ENCODE measurements at regions not wholly inside any gene's neighbourhood (a gene's known extent, or its start where the extent isn't known, plus 50 kb on each side); places are given as distances from the start of the nearest gene placed in this dataset.

DNA sequence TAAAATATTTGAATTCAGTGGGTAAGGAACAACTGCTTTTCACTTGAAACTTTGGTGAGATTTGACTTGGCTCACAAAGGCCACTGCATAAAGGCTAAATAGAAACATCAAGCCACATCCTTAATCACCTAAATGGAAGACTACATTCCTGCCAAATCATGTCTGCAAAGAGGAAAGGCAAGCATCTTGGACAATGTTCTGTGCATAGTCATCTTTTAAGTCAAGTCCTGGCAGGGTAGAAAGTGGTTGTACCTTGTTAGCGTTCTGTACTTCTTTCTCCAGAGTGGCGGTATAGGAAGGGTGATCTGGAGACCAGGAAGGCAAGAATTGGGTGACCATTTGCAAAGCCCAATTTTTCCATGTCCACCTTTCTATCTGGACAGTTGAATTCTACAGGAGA lies 121.4 kb upstream of the SLC14A2 start:
- DNase-seq (ENCODE audit: extremely low read depth in 1 of 11, low read depth in 9 of 11, low spot score in 4 of 11), result no peak

- DNase-seq (ENCODE audit: extremely low read depth in 1 of 11, low read depth in 9 of 11, low spot score in 4 of 11), result no peak
Measured at GRCh38 chr18:45494811-45495210, 120.5 kb upstream of the SLC14A2 start.

- no peak for DNase-seq (ENCODE audit: extremely low read depth in 1 of 11, low read depth in 9 of 11, low spot score in 4 of 11)
Measured at GRCh38 chr18:45496741-45497140, 118.5 kb upstream of the SLC14A2 start.

- no peak for DNase-seq (ENCODE audit: extremely low read depth in 1 of 11, low read depth in 9 of 11, low spot score in 4 of 11)
Measured at GRCh38 chr18:45497595-45498286, 117.5 kb upstream of the SLC14A2 start.

DNA sequence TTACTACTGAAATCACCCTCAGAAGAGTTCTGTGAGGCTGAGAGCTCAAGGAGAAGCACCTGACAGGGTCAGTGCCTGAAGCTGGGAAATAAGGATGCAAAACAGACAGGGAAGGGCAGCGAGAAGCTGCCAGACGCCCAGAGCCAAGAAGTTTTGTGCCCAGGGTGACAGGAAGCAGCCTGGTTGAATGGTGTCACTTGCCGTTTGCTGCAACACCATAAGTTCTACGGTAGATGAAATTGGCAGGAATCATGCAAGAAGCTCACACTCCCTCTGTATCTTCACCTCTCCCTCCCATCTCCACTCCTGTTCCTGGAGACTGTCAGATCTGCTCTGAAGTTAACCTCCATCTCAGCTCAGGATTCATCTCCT lies 117.0 kb upstream of the SLC14A2 start:
- DNase-seq (ENCODE audit: extremely low read depth in 1 of 11, low read depth in 9 of 11, low spot score in 4 of 11), result no peak

DNA sequence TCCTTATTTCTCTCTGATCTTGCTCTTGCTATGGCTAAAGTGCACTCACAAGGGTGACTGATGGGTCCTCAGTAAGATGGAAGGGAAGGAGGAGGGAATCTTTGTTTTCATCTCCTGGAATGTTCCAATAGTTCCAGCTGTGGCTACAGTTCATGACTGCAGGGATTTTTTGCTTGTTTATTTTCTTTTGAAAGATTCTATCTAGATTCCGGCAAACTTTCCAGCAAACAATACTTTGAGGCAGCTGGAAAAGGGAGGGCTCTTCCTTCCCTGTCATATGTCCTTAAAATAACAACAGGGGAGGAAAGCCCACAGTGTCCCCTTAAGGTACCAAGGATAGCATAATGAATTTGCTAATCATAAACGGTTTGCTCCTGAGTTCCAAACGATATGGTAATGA lies 111.3 kb upstream of the SLC14A2 start:
- DNase-seq (ENCODE audit: extremely low read depth in 1 of 11, low read depth in 9 of 11, low spot score in 4 of 11), result peak in 2 of 11 donors; percentile 29 to 46

GRCh38 chr18:45505497-45506206 lies 109.6 kb upstream of the SLC14A2 start:
- DNase-seq (ENCODE audit: extremely low read depth in 1 of 11, low read depth in 9 of 11, low spot score in 4 of 11), result peak in 8 of 11 donors; percentile 34 to 74 (median 66)

GRCh38 chr18:45506951-45507350 lies 108.3 kb upstream of the SLC14A2 start:
- DNase-seq (ENCODE audit: extremely low read depth in 1 of 11, low read depth in 9 of 11, low spot score in 4 of 11), result no peak

DNA sequence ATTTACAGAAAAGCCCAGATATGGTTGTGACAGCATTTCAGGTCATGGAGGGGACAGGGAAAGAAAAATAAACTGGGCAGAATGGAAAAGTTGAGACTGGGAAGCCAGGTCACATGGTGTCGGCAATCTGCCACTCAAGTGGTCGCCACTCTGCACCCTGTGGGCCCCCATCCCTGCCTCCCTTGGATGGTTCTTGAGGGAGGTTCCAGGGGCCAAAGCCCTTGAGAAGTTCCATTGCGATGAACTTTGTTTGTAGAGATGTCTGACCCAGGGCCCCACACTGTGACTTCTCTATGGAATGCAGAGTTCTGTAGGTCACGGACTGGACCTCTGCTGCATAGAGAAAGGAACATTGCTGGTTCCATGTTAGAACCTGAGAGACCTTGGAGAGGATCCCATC lies 105.7 kb upstream of the SLC14A2 start:
- DNase-seq (ENCODE audit: extremely low read depth in 1 of 11, low read depth in 9 of 11, low spot score in 4 of 11), result no peak

GRCh38 chr18:45510656-45511055 lies 104.6 kb upstream of the SLC14A2 start:
- no peak for DNase-seq (ENCODE audit: extremely low read depth in 1 of 11, low read depth in 9 of 11, low spot score in 4 of 11)

- no peak for DNase-seq (ENCODE audit: extremely low read depth in 1 of 11, low read depth in 9 of 11, low spot score in 4 of 11)
Measured at GRCh38 chr18:45512363-45512953, 102.8 kb upstream of the SLC14A2 start.

DNA sequence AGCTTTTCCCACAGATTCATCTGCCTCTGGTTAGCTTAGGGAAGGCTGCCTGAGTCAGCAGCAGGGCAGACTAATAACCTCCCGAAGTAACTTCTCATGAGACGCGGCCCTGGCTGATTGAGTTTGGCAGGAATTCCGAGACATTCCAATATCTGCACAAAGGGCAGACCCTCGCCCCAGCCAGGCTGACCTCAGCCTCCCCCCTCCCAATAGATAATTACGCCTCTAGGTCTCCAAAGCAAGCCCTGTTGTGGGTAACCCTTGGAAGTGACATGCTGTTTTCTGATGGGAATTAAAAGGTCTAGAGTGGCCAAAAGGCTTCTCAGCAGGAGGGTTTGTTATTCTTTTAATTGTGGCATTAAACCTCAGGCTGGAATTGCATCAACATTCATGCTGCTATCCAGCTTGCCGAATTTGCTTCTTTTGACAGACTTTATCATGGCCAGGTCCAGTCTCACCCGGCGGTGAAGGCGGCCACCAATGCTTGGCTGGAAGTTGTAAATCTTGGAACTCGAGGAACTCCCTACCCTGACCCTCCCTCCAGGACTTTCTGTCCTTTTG lies 98.0 kb upstream of the SLC14A2 start:
- DNase-seq (ENCODE audit: extremely low read depth in 1 of 11, low read depth in 9 of 11, low spot score in 4 of 11), result no peak

DNA sequence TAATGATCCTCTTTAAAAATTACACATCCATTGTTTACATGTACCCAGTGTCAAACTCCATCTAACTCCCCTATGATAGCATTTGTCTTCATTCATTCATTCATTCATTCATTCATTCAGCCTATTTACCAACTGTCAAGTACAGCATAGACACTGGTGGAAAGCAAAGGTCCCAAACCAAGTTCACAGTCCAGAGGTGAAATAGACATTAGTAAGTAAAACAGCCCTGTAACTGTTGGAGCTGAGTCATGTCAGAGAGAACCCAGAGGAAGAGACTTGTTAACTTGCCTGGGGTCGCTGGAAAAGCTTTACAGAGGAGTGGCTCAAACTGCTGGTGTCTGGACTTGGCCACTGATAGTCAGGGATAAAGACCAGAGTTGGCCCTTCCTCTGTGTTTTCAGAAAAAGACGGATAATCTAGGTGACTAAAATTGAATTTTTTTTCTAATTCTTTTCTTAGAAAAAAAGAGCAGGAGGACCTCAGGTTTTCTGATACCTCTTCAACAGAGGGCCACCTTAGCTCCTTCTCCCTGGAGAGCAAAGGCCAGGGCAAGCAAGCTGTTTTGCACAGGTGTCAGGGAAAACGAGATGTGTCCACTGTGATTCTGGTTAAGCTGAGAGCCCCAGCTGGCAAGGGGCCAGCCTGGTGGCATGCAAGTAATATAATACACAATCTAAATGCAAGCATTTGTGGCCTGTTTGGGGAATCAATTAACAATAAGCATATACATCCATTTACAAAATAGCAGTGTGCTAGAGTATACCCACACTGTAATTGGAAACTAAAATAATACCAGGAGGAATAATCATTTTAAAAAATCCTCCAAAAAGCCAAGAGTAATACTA lies 96.7 kb upstream of the SLC14A2 start:
- DNase-seq (ENCODE audit: extremely low read depth in 1 of 11, low read depth in 9 of 11, low spot score in 4 of 11), result no peak

DNA sequence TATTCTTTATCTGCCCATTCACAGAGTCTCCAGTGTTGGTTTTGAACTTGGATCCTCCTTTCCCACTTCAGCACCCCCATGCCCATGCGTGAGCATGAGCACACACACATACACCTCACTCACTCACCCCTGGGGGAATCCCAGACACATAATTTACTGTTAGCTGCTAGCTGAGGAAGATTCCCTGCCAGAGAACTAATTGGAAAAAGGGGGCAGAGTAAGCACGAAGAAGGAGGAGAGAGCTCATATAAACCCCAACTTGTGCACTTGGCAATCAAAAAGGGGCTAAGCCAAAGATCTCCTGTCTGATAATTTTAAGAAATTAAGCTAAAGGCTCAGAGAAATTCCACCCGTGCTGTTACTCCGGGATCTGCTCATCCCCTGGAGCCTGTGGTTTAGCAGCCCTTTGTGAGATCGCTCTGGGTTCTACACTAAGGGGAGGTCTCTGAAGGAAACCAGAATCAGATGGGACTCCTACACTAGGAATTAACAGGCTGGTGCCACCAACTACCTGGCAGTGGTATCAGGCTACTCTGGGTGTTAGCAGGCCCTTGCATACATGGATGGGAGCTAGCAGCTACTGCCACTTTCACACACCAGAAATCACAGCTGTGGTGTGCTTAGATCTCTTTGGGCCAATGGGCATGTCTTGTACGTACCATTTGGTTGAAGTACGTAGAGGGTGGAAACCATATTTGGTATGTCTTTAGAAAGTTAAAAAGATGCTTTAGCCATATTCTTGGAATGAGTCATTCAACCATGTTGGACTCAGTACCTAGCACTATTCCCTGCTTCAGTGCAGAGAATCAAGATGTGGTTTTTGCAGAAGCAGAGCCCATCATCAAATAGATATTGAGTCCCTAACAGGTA lies 95.6 kb upstream of the SLC14A2 start:
- no peak for DNase-seq (ENCODE audit: extremely low read depth in 1 of 11, low read depth in 9 of 11, low spot score in 4 of 11)

DNA sequence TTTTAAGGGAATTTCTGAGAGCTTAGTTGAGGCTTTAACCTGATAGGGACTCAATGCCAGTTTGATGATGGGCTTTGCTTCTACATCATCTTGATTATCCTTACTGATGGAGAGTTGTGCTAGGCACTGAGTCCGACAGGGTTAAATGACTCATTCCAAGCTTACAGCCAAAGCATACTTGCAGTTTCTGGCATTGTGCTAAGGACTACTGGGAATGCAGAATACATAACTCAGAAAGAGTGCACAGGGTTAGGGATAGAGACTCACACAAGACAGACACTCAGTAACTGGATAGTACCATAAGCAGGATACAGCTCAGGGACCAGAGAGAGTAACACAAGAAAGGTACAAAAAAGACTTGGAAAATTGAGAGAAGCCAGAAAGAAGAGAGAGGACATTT lies 94.1 kb upstream of the SLC14A2 start:
- no peak for DNase-seq (ENCODE audit: extremely low read depth in 1 of 11, low read depth in 9 of 11, low spot score in 4 of 11)

GRCh38 chr18:45521777-45522176 lies 93.5 kb upstream of the SLC14A2 start:
- no peak for DNase-seq (ENCODE audit: extremely low read depth in 1 of 11, low read depth in 9 of 11, low spot score in 4 of 11)

DNA sequence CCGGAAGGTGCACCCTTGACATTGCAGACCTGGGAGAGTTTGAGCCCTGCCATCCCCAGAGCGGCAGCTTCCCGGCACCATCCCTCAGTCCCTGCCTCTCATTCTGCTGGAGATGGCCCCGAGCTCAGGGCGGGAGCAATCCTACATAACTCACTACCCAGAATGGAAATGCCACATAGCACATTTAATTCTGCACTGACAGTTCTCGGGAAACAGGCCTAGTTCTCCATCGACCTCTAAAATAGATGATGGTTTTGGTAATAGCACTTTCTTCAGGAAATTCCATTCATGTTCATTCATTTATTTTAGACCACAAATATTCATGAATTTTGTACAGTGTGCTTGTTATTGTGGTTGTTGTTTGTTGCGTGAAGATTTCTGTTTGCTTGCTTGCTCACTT lies 92.9 kb upstream of the SLC14A2 start:
- DNase-seq (ENCODE audit: extremely low read depth in 1 of 11, low read depth in 9 of 11, low spot score in 4 of 11), result no peak

DNA sequence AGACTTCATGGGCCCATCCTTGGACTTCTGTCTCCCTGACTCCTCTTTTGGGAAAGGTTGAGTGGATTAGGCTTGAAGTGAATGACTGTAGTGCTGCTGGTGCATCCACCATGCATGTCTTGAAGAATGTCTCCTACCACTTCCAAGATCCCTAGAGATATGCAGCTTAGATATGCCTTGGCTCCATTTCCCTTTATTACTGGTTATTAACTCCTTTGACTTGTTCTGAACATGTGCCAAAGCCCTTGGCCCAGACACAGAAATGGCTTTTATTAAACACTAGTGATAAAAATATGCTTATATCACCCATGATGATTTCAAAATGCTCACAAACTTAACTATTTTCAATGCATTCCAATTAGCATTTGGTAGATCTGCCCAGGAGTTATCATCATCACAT lies 90.0 kb upstream of the SLC14A2 start:
- no peak for DNase-seq (ENCODE audit: extremely low read depth in 1 of 11, low read depth in 9 of 11, low spot score in 4 of 11)

All from renal cortex interstitium (tissue), 11 donors.